ENCODE measurements at regions not wholly inside any gene's neighbourhood (a gene's known extent, or its start where the extent isn't known, plus 50 kb on each side); places are given as distances from the start of the nearest gene placed in this dataset.
"Not testable (repeated sequence)": the region's sequence is repeated elsewhere in the genome, so short reads cannot be mapped to it uniquely, and the experiment has no call there.

GRCh38 chr6:21341910-21342309 lies 251.6 kb upstream of the SOX4 start:
- TF ChIP-seq POLR2AphosphoS5 (IDR thresholded peaks at IDR 0.05; ENCODE audit: insufficient read depth in 1 of 2, low read depth in 1 of 2) (no peak), POLR2A (IDR thresholded peaks at IDR 0.05) (no peak), CTCF (IDR thresholded peaks at IDR 0.05) (no peak)
- Histone ChIP-seq H3K9me3 (no peaks in the 10 kb centered on the region), H3K4me1 (no peaks in the 10 kb centered on the region), H3K4me3 (no peak overlapping the region), H3K27ac (no peak overlapping the region), H3K27me3 (no peaks in the 10 kb centered on the region), H3K36me3 (no peaks in the 10 kb centered on the region)
- intact Hi-C loops (cut with DNase I): no loop called here
- no peak for DNase-seq (ENCODE audit: extremely low spot score in 2 of 2)

DNA sequence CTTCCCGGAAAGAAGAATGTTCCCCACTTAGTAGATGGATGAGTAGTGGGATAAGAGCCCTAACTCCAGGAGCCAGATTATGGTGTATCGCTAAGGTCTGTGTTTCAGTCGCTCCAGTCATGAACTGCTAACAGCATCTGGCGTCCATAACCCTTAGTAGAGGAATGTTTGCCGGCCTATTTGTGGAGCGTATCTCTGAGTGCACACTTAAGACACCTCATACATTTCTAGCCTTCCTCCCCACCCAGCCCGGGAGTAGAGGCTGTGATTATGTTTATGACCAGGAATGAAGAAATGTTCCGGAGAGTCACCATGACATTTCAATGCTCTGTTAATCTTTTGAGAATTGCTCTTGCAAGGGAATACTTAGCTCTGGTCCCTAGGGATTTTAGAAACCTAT lies 251.1 kb upstream of the SOX4 start:
- H3K27me3 ChIP-seq: no peaks in the 10 kb centered on the region
- no peaks in the 10 kb centered on the region for H3K4me1 ChIP-seq
- no peak overlapping the region for H3K27ac ChIP-seq
- H3K36me3 ChIP-seq: no peaks in the 10 kb centered on the region
- no peak for TF ChIP-seq POLR2A (IDR thresholded peaks at IDR 0.05)
- TF ChIP-seq POLR2AphosphoS5 (IDR thresholded peaks at IDR 0.05; ENCODE audit: insufficient read depth in 1 of 2, low read depth in 1 of 2): no peak
- TF ChIP-seq CTCF (IDR thresholded peaks at IDR 0.05): no peak
- no peak for DNase-seq (ENCODE audit: extremely low spot score in 2 of 2)
- H3K9me3 ChIP-seq: no peaks in the 10 kb centered on the region
- no peak overlapping the region for H3K4me3 ChIP-seq
- intact Hi-C loops (cut with DNase I): no loop called here

DNA sequence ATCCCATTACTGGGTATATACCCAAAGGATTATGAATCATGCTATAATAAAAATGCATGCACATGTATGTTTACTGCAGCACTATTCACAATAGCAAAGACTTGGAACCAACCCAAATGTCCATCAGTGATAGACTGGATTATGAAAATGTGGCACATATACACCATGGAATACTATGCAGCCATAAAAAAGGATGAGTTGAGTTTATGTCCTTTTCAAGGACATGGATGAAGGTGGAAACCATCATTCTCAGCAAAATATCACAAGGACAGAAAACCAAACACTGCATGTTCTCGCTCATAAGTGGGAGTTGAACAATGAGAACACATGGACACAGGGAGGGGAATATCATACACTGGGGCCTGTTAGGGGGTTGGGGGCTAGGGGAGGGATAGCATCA lies 247.8 kb upstream of the SOX4 start:
- H3K9me3 ChIP-seq; H3K27ac ChIP-seq; H3K4me1 ChIP-seq; intact Hi-C loops (cut with DNase I); H3K4me3 ChIP-seq; DNase-seq (ENCODE audit: extremely low spot score in 2 of 2); H3K36me3 ChIP-seq; H3K27me3 ChIP-seq: not testable (repeated sequence)

- Histone ChIP-seq H3K36me3 (no peaks in the 10 kb centered on the region), H3K27me3 (no peaks in the 10 kb centered on the region), H3K9me3 (no peaks in the 10 kb centered on the region), H3K27ac (peak overlapping the region; percentile 74), H3K4me1 (no peaks in the 10 kb centered on the region), H3K4me3 (no peak overlapping the region)
- intact Hi-C loops (cut with DNase I): no loop called here
- DNase-seq (ENCODE audit: extremely low spot score in 2 of 2): no peak
- no peak for TF ChIP-seq CTCF (IDR thresholded peaks at IDR 0.05)
- TF ChIP-seq POLR2A (IDR thresholded peaks at IDR 0.05): no peak
- no peak for TF ChIP-seq POLR2AphosphoS5 (IDR thresholded peaks at IDR 0.05; ENCODE audit: insufficient read depth in 1 of 2, low read depth in 1 of 2)
Measured at GRCh38 chr6:21348146-21348503, 245.4 kb upstream of the SOX4 start.

- no peaks in the 10 kb centered on the region for H3K9me3 ChIP-seq
- H3K4me3 ChIP-seq: no peak overlapping the region
- no peaks in the 10 kb centered on the region for H3K36me3 ChIP-seq
- intact Hi-C loops (cut with DNase I): no loop called here
- H3K4me1 ChIP-seq: no peaks in the 10 kb centered on the region
- peak in 1 of 2 donors; percentile 85 for DNase-seq (ENCODE audit: extremely low spot score in 2 of 2)
- H3K27me3 ChIP-seq: no peaks in the 10 kb centered on the region
- H3K27ac ChIP-seq: peak overlapping the region; percentile 74
- TF ChIP-seq POLR2A (IDR thresholded peaks at IDR 0.05) (no peak), POLR2AphosphoS5 (IDR thresholded peaks at IDR 0.05; ENCODE audit: insufficient read depth in 1 of 2, low read depth in 1 of 2) (peak; percentile 8 to 63)
Measured at GRCh38 chr6:21348504-21349195, 244.9 kb upstream of the SOX4 start.

DNA sequence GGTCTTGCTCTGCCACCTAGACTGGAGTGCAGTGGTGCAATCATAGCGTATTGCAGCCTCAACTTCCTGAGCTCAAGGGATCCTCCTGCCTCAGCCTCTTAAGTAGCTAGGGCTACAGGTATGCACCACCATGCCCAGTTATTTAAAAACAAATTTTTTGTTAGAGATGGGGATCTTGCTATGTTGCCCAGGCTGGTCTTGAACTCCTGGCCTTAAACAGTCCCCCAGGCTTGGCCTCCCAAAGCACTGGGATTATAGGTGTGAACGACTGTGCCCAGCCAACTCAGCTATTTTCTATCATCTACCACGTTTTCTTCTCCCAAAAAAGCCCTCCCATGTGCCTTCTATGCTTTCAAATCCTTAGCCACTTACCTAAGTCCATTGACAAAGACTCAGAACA lies 243.7 kb upstream of the SOX4 start:
- no peaks in the 10 kb centered on the region for H3K9me3 ChIP-seq
- no peaks in the 10 kb centered on the region for H3K36me3 ChIP-seq
- DNase-seq (ENCODE audit: extremely low spot score in 2 of 2): no peak
- TF ChIP-seq CTCF (IDR thresholded peaks at IDR 0.05) (no peak), POLR2AphosphoS5 (IDR thresholded peaks at IDR 0.05; ENCODE audit: insufficient read depth in 1 of 2, low read depth in 1 of 2) (no peak), POLR2A (IDR thresholded peaks at IDR 0.05) (no peak)
- H3K27me3 ChIP-seq: no peaks in the 10 kb centered on the region
- H3K27ac ChIP-seq: no peak overlapping the region
- H3K4me1 ChIP-seq: no peaks in the 10 kb centered on the region
- no peak overlapping the region for H3K4me3 ChIP-seq
- intact Hi-C loops (cut with DNase I): no loop called here
